Loucy (cell line): ENCODE measurements at regions not wholly inside any gene's neighbourhood (a gene's known extent, or its start where the extent isn't known, plus 50 kb on each side); places are given as distances from the start of the nearest gene placed in this dataset.

Source experiments
- EZH2phosphoT487 ChIP-seq: fragments of 200-600 bp; IDR thresholded peaks from 2 replicates; pipeline ENCODE4 v1.6.1; 2018; ENCODE audit warnings: antibody characterized with exemption, mild to moderate bottlenecking, moderate library complexity, borderline replicate concordance
- TF ChIP-seq, protein P1 (sequence below): fragments of 200-600 bp; sonication (generic); conservative IDR thresholded peaks from 2 replicates; pipeline ENCODE4 v1.5.1; 2014; ENCODE audit warnings: mild to moderate bottlenecking, antibody characterized with exemption, low read length

DNA sequence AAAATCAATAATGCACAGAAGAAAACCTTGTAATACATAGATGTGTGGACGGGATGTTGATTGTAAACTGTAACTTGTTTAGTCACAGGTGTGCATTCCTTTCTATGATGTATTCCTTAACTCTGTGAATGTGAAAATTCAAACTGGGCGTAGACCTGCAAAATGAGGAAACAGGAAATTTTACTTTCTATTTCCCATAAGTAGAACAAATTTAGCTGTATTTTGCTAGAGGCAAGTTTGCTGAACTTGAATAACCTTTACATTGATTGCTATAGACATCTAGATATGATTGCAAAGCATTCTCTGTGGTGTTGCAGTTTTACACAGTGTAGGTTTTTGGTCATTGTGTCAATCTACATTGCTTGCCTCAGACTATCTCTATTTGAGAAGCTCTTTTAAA is 368.4 kb upstream of the MAN1A1 start:
- TF ChIP-seq, protein P1, sequence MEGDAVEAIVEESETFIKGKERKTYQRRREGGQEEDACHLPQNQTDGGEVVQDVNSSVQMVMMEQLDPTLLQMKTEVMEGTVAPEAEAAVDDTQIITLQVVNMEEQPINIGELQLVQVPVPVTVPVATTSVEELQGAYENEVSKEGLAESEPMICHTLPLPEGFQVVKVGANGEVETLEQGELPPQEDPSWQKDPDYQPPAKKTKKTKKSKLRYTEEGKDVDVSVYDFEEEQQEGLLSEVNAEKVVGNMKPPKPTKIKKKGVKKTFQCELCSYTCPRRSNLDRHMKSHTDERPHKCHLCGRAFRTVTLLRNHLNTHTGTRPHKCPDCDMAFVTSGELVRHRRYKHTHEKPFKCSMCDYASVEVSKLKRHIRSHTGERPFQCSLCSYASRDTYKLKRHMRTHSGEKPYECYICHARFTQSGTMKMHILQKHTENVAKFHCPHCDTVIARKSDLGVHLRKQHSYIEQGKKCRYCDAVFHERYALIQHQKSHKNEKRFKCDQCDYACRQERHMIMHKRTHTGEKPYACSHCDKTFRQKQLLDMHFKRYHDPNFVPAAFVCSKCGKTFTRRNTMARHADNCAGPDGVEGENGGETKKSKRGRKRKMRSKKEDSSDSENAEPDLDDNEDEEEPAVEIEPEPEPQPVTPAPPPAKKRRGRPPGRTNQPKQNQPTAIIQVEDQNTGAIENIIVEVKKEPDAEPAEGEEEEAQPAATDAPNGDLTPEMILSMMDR: no peak
- TF ChIP-seq EZH2phosphoT487: no peak
